NCI-H1930 (cell line): ENCODE measurements at regions not wholly inside any gene's neighbourhood (a gene's known extent, or its start where the extent isn't known, plus 50 kb on each side); places are given as distances from the start of the nearest gene placed in this dataset.

ENCODE experiments used
- DNase-seq, 2 experiments: peaks; one replicate each; lab custom pipeline; 2025; lab: John Stamatoyannopoulos, UW

- no peak for DNase-seq
Measured at GRCh38 chr2:136572335-136572734, 193.0 kb upstream of the THSD7B start.

GRCh38 chr2:136557203-136557602 lies 208.1 kb upstream of the THSD7B start:
- no peak for DNase-seq

DNA sequence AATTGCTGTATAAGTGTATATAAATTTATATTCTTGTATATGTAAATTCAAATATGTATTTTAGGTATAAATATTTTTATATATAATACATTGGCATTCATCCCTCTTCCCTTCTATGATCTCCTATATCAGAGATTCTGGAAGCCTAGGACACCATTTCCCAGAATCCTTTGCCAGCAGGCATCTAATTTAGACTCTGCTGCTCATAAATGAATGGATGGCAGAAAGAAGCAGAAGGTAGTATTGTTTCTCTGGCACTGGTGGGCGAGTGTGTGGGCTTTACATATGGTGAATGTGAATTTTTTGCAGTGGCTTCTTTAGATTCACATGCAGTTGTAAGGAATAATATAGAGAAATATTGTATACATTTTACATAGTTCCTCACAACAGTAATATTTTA lies 215.2 kb upstream of the THSD7B start:
- DNase-seq = no peak

- no peak for DNase-seq
Measured at GRCh38 chr2:136539355-136539754, 226.0 kb upstream of the THSD7B start.

DNA sequence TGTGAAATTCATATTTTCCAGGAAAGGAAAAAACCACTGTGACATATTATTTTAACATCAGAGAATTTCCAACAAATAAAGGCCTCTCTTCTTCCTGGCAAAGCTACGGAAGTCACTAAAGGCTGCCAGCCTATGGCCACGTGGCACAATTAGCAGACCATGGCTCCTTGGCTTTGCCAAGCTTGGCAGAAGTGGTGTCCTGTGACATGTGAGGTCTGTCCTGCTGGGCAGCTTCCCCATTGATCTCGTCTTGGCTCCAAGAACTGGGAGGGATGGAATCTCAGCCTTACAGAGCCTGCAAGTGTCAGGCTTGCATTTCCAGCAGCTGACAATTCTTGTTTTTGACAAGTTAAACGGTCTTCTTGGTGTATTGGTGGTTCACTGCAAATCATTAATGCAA lies 226.9 kb upstream of the THSD7B start:
- no peak for DNase-seq

DNA sequence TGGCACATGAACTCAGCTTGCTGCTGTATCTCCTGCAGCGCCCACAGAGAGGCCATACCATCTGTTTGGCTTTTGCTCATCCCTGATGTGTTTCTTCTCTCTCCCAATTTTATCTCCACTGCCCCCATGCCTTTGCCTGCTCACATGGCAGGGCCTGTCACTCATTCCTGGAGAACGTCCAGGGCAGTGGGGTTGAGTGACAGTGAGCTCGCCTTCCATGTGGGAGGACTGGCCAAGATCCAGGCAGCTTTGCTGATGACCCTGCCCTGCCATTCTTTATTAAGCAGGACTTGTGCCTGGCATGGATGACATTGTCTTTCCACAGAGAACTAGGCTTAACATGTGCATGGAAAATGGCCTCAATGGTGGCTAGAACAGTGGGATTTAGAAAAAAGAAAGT lies 230.5 kb upstream of the THSD7B start:
- DNase-seq = no peak

DNA sequence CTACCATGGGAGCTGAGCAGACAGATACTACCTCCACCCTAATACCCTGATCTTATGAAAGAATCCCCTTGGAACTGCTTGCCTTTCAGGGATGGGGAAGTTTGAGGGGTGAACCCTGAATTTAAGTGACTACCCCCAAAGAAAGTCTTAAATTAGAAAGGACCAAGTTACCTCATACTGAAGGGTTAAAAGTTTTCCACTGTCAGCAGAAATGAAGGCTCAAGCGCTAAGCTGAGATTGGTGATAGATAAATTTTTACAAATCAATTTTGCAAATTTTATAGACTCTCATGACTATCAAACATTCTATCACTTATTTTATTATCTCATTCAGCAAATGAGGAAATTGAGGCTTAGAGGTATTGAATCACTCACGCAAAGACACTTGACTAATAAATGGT lies 233.2 kb upstream of the THSD7B start:
- no peak for DNase-seq

GRCh38 chr2:136531731-136532130 lies 233.6 kb upstream of the THSD7B start:
- DNase-seq = no peak

- DNase-seq = no peak
Measured at GRCh38 chr2:136530146-136530545, 235.2 kb upstream of the THSD7B start.

DNA sequence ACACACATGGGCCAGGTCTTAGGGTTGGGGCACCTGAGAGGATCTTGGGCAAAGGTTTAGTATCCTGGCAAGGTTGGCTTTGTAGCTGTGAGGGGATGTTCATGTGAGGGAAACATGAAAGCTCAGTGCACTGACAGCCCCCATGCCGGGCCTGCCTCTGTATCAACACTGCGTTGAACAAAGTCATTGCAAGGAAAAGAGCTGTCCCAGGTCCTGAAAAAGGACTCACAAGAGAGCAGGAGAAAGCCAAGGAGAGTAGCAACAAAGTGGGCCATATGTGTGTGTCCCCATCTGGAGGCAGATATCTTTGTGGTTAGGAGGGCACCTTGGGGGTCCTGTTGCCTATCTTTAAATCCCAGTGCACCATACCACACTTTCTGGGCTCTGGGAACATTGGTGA lies 237.8 kb upstream of the THSD7B start:
- no peak for DNase-seq

GRCh38 chr2:136522724-136523123 lies 242.6 kb upstream of the THSD7B start:
- DNase-seq = no peak

GRCh38 chr2:136517716-136518115 lies 247.6 kb upstream of the THSD7B start:
- DNase-seq = no peak

DNA sequence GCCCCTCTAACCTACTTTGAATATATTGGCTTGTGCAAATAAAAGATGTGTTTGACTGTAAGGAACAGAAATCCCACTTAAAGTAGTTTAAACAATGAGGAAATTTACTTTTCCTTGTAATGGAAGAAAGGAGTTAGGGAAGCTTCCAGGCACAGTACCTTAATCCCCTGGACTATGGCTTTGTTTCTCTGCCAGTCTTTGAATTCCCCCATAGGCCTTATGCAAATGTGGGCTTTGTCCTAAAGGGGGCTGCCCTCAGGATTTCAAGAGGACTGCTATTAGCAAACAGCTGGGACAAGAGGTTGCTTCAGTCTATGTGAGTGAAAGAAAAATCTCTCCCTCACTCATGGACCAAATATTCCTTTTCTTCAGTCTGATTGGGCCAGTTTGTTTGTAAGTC lies 255.1 kb upstream of the THSD7B start:
- no peak for DNase-seq

GRCh38 chr2:136505462-136505861 lies 259.9 kb upstream of the THSD7B start:
- DNase-seq = no peak

GRCh38 chr2:136502660-136503059 lies 262.7 kb upstream of the THSD7B start:
- DNase-seq = no peak

DNA sequence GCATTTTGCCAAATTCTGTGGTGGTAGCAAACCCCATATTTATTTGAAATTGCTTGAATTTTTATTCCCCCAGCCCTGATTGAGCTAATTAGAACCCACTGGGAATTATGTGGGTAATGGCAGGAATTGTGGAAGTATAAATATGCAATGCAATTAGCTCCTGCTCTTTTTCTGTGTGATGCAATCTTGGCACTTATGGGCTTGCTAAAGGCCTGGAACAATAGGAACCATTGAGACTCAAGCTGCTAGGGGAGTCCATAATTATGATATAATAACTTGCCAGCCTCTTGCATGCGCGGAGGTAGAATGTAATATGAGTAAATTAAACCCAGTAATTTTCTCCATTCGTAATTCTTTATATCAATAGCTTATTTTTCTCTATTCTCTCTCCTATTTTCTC lies 267.6 kb upstream of the THSD7B start:
- peak; percentile 81 to 89 for DNase-seq

- no peak for DNase-seq
Measured at GRCh38 chr2:136496966-136497365, 268.4 kb upstream of the THSD7B start.

DNA sequence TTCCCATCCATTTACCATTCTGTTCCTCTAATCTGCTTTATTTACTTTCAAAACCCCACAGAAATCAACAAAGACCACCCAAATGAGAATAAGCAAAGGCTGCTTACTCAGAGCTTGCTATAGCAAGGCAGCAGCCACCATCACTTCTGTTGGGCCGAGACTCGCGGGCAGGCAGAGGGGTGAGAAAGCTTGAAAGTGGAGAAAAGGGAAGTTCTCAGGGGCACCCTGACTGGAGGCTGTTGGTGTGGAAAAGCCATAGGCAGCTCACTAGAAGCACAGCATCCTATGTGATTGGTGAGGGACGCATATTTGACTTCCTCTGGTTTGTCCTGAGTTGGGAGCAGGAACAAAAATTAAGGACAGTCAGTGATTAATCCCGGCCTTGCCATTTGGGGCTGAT lies 269.7 kb upstream of the THSD7B start:
- DNase-seq = no peak

DNA sequence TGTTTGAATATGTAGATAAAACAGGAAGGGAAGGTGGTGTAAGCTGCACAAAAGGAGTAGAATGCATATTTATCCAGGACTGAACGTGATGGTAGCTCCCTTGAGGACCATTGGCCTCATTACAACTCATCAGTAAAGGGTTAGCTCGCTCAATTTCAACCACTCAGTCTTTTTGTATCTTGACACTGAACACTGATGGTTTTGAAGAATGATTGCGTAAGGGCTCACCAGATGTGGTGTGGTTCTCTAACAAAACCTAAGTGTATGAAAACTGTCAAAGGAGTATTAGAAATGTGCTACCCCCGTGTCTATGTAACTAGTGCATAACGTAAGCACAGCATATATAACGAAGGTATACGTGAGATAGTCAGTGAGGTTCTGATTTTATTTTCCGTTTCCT lies 272.4 kb upstream of the THSD7B start:
- DNase-seq = peak in 1 of 2 experiments; percentile 19

- DNase-seq = no peak
Measured at GRCh38 chr2:136490100-136490499, 275.2 kb upstream of the THSD7B start.

DNA sequence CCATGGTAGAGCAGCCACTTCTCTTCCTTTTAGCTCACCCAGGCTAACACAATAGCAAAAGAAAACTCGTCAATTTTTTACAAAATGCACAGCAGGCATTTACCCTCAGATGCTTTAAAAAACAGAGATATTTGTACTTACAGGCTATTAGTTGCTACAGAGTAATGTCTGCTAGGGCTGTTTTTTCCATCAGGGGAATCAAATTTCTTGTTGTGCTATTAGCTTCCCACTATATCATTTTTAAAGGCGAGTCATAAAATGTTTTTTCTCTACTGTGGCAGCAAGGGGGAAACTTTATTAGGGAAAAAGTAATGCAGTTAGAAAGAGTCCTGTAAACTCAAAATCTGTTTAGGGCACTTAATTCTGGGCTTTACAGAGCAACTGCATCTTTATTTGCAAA lies 277.9 kb upstream of the THSD7B start:
- no peak for DNase-seq

DNA sequence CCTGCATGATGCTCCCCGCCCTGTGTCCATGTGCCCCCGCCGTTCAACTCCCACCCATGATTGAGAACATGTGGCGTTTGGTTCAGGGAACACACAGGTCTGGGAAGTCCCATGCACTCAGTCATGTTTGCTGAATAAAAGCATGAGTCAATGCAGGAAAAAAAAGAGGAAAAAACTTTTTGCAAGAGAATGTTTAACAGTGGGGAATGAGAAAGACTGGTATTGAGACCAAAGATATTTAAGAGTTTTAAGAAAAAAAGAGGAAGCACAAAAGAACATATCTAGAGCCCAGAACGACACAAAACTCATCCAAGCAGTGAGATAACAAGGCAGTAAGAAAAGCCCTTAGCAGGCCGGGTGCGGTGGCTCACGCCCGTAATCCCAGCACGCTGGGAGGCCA lies 279.2 kb upstream of the THSD7B start:
- DNase-seq = no peak

DNA sequence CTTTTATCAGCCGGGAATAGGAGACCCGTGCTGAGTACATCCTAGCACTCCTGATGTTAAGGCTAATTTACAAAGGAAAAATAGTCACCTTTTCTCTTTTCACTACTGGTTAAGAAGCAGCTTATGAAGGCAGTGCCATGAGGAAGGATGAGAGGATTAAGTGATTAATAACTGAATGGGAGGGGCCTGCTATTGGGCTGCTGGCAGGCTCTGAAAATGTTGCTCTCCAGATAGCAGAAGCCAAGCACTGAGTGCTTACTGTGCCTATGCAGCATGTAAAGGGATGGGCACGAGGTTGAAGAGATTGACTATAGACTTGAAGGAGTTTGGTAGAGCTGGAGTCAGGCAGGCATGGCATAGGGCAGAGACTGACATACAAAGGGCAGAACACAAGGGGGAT lies 282.4 kb upstream of the THSD7B start:
- DNase-seq = no peak

GRCh38 chr2:136482006-136482405 lies 283.3 kb upstream of the THSD7B start:
- no peak for DNase-seq

- no peak for DNase-seq
Measured at GRCh38 chr2:136479696-136480095, 285.6 kb upstream of the THSD7B start.
